Sigmoid colon (tissue), 4 donors: ENCODE measurements at regions not wholly inside any gene's neighbourhood (a gene's known extent, or its start where the extent isn't known, plus 50 kb on each side); places are given as distances from the start of the nearest gene placed in this dataset.

Experiments used
- CTCF ChIP-seq, 4 experiments: fragments of 450-650 bp in 3 of 4; fragments of 200-600 bp in 1 of 4; IDR thresholded peaks; one replicate each; pipeline ENCODE4 v1.5.1; 2016 to 2019; ENCODE audit warnings: antibody characterized with exemption in 4 of 4, mild to moderate bottlenecking in 3 of 4, moderate library complexity in 2 of 4
- EP300 ChIP-seq, 4 donors: sonication (generic); formaldehyde crosslinking; IDR thresholded peaks; one replicate each; pipeline ENCODE4 v1.6.1; 2017; ENCODE audit warnings: antibody characterized with exemption in 4 of 4
- POLR2A ChIP-seq, 2 donors: fragments of 450-650 bp; IDR thresholded peaks; one replicate each; pipeline ENCODE4 v1.6.1; 2016; ENCODE audit warnings: antibody characterized with exemption in 2 of 2, mild to moderate bottlenecking in 2 of 2, moderate library complexity in 2 of 2
- POLR2AphosphoS5 ChIP-seq, 4 donors: sonication (generic); formaldehyde crosslinking; IDR thresholded peaks; one replicate each; pipeline ENCODE4 v1.6.1; 2017; ENCODE audit warnings: antibody characterized with exemption in 4 of 4

DNA sequence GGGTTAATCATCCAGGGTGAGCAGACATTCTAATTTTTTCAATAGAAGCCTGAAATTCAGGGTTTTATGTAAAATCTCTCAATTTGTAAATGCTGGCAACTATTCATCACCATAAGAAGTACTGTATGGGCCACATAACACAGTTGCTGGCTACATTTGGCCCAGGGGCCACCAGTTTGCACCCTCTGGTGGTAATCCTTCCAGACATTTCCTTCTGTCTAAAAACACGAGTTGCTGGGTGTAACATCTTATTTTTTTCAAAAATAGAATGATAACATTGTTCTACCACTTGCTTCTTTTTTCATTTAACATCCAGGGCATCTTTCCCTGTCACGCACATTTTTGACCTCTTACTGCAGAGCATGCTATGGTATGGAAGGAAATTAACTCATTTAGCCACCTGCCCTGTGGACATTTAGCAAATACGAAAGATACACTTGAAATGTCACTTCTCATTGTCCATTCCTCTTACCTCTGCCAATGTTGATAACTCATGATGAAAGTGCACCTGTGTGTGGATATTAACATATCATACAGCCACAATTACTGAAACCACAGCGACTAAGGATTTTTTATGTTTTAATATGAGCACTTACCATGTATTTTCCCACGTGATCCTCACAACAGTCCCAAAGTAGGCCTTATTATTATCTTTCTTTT, 117.5 kb upstream of the ARHGEF3 start:
- no peak for TF ChIP-seq CTCF (IDR thresholded peaks at IDR 0.05)
- no peak for TF ChIP-seq POLR2A (IDR thresholded peaks at IDR 0.05)
- TF ChIP-seq POLR2AphosphoS5 (IDR thresholded peaks at IDR 0.05), result no peak
- no peak for TF ChIP-seq EP300 (IDR thresholded peaks at IDR 0.05)
